ENCODE measurements at regions not wholly inside any gene's neighbourhood (a gene's known extent, or its start where the extent isn't known, plus 50 kb on each side); places are given as distances from the start of the nearest gene placed in this dataset.

DNA sequence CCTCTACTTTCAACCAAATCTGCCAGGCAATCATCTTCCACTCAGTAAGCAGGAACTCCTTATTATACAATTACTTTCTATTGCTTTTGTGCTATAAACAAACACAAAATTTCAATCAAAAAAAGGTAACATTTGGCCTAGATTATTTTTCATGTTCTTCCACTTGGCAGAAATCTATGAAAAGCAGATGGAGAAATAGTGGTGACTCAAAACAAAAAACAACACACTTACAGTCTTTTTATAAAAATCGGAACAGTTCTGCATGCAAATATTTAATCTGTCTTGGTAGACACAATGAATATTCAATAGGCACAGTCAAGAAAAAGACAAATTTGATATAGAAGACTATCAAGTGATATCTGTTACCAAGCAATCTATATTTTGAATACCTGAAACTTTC is 376.8 kb downstream of the RPS29 start:
- CTCF ChIA-PET, result no interaction called here
- no peak overlapping the region for H2AFZ ChIP-seq
- H3K9me3 ChIP-seq (ENCODE audit: insufficient read depth, low read depth), result no peaks in the 10 kb centered on the region
- no peaks in the 10 kb centered on the region for H4K20me1 ChIP-seq (ENCODE audit: insufficient read depth)
- no peak overlapping the region for H3K4me2 ChIP-seq
- POLR2A ChIA-PET (ENCODE audit: unreplicated experiment), result no interaction called here
- no peak overlapping the region for H3K27ac ChIP-seq
- H3K4me3 ChIP-seq, result no peak overlapping the region
- no peaks in the 10 kb centered on the region for H3K36me3 ChIP-seq (ENCODE audit: low read depth)
- H3F3A ChIP-seq (ENCODE audit: insufficient read depth, low read depth), result no peaks in the 10 kb centered on the region
- no peak for TF ChIP-seq EZH2 (IDR thresholded peaks at IDR 0.05; ENCODE audit: low read depth)
- TF ChIP-seq, protein P1, sequence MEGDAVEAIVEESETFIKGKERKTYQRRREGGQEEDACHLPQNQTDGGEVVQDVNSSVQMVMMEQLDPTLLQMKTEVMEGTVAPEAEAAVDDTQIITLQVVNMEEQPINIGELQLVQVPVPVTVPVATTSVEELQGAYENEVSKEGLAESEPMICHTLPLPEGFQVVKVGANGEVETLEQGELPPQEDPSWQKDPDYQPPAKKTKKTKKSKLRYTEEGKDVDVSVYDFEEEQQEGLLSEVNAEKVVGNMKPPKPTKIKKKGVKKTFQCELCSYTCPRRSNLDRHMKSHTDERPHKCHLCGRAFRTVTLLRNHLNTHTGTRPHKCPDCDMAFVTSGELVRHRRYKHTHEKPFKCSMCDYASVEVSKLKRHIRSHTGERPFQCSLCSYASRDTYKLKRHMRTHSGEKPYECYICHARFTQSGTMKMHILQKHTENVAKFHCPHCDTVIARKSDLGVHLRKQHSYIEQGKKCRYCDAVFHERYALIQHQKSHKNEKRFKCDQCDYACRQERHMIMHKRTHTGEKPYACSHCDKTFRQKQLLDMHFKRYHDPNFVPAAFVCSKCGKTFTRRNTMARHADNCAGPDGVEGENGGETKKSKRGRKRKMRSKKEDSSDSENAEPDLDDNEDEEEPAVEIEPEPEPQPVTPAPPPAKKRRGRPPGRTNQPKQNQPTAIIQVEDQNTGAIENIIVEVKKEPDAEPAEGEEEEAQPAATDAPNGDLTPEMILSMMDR (conservative IDR thresholded peaks at IDR 0.05), result no peak
- H3K9me2 ChIP-seq (ENCODE audit: insufficient read depth), result no peaks in the 10 kb centered on the region
- no peak for DNase-seq
- no TSS peak for BruUV-seq (replicated peaks)
- intact Hi-C loops (cut with micrococcal nuclease; ENCODE audit: unreplicated experiment), result no loop called here
- no peaks in the 10 kb centered on the region for H3K79me2 ChIP-seq (ENCODE audit: low read depth)
- H3K27me3 ChIP-seq (ENCODE audit: insufficient read depth, low read depth), result no peaks in the 10 kb centered on the region
- no peaks in the 10 kb centered on the region for H3K4me1 ChIP-seq (replicated peaks; ENCODE audit: insufficient read depth)

GRCh38 chr14:49206828-49207227 is 379.4 kb downstream of the RPS29 start:
- intact Hi-C loops (cut with micrococcal nuclease; ENCODE audit: unreplicated experiment), result no loop called here
- BruUV-seq (replicated peaks), result no TSS peak
- H3K4me2 ChIP-seq, result no peak overlapping the region
- H3K36me3 ChIP-seq (ENCODE audit: low read depth), result no peaks in the 10 kb centered on the region
- no peaks in the 10 kb centered on the region for H3K79me2 ChIP-seq (ENCODE audit: low read depth)
- H2AFZ ChIP-seq, result no peak overlapping the region
- ChIA-PET POLR2A (ENCODE audit: unreplicated experiment) (no interaction called here), CTCF (no interaction called here)
- no peak overlapping the region for H3K4me3 ChIP-seq
- H3F3A ChIP-seq (ENCODE audit: insufficient read depth, low read depth), result no peaks in the 10 kb centered on the region
- no peak overlapping the region for H3K27ac ChIP-seq
- no peaks in the 10 kb centered on the region for H3K9me2 ChIP-seq (ENCODE audit: insufficient read depth)
- no peaks in the 10 kb centered on the region for H3K27me3 ChIP-seq (ENCODE audit: insufficient read depth, low read depth)
- no peak for DNase-seq
- no peaks in the 10 kb centered on the region for H3K4me1 ChIP-seq (replicated peaks; ENCODE audit: insufficient read depth)
- no peaks in the 10 kb centered on the region for H3K9me3 ChIP-seq (ENCODE audit: insufficient read depth, low read depth)
- TF ChIP-seq, protein P1 (conservative IDR thresholded peaks at IDR 0.05), result no peak
- no peak for TF ChIP-seq EZH2 (IDR thresholded peaks at IDR 0.05; ENCODE audit: low read depth)
- H4K20me1 ChIP-seq (ENCODE audit: insufficient read depth), result no peaks in the 10 kb centered on the region

DNA sequence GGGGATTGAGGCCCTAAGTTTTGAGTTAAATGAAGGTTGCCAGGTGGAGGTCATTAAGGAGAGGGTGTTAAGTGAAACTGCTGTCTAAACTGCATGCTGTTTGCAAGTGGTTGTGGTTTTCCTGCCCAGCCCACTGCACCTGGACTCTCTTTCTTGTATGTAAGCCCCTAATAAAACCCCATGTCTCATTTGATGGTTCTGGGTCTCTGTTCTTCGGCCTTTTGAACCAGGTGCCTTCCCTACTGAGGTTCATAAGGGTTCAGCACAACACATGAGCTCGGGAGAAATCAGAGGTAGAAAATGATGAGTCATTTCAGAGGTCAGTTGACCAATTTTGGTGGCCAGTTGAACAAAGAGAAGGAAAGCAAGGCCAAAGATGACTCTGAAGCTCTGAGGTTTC is 382.5 kb downstream of the RPS29 start:
- CTCF ChIA-PET, result no interaction called here
- H3K79me2 ChIP-seq (ENCODE audit: low read depth), result no peaks in the 10 kb centered on the region
- no peak overlapping the region for H3K27ac ChIP-seq
- no peak overlapping the region for H3K4me3 ChIP-seq
- H3K4me2 ChIP-seq, result no peak overlapping the region
- H3K36me3 ChIP-seq (ENCODE audit: low read depth), result no peaks in the 10 kb centered on the region
- no peaks in the 10 kb centered on the region for H3K9me3 ChIP-seq (ENCODE audit: insufficient read depth, low read depth)
- POLR2A ChIA-PET (ENCODE audit: unreplicated experiment), result no interaction called here
- BruUV-seq (replicated peaks), result no TSS peak
- no peaks in the 10 kb centered on the region for H3K27me3 ChIP-seq (ENCODE audit: insufficient read depth, low read depth)
- H3K9me2 ChIP-seq (ENCODE audit: insufficient read depth), result no peaks in the 10 kb centered on the region
- no peaks in the 10 kb centered on the region for H3F3A ChIP-seq (ENCODE audit: insufficient read depth, low read depth)
- no peak for DNase-seq
- H4K20me1 ChIP-seq (ENCODE audit: insufficient read depth), result no peaks in the 10 kb centered on the region
- intact Hi-C loops (cut with micrococcal nuclease; ENCODE audit: unreplicated experiment), result no loop called here
- TF ChIP-seq EZH2 (IDR thresholded peaks at IDR 0.05; ENCODE audit: low read depth), result no peak
- TF ChIP-seq, protein P1 (conservative IDR thresholded peaks at IDR 0.05), result no peak
- H2AFZ ChIP-seq, result no peak overlapping the region
- H3K4me1 ChIP-seq (replicated peaks; ENCODE audit: insufficient read depth), result no peaks in the 10 kb centered on the region

All from PC-9 (cell line).